Breast epithelium (tissue), 4 donors: ENCODE measurements at regions not wholly inside any gene's neighbourhood (a gene's known extent, or its start where the extent isn't known, plus 50 kb on each side); places are given as distances from the start of the nearest gene placed in this dataset.

Experiments
- DNase-seq, 2 donors: peaks; one replicate each; pipeline ENCODE4 v3.0.0-alpha.2; 2019; ENCODE audit warnings: low spot score in 2 of 2
- H3K27ac ChIP-seq, 2 donors: fragments of 200-600 bp; sonication (generic) in 1 of 2; one replicate each; pipeline ENCODE4 v1.5.1; 2016 to 2019; ENCODE audit warnings: mild to moderate bottlenecking in 1 of 2
- H3K27me3 ChIP-seq, 2 donors: fragments of 200-600 bp; sonication (generic) in 1 of 2; one replicate each; pipeline versions ENCODE4 v1.5.1 to v1.6.0; 2017 to 2019; ENCODE audit warnings: control low read depth in 1 of 2, mild to moderate bottlenecking in 1 of 2
- H3K36me3 ChIP-seq: fragments of 200-600 bp; one replicate; pipeline ENCODE4 v1.5.1; 2019
- H3K4me1 ChIP-seq, 2 donors: fragments of 200-600 bp; sonication (generic); one replicate each; pipeline ENCODE4 v1.5.1; 2016 to 2019; ENCODE audit warnings: control low read depth in 1 of 2
- H3K4me3 ChIP-seq, 3 donors: fragments of 200-600 bp; sonication (generic); 1 replicate in 2 of 3; 2 replicates in 1 of 3; pipeline ENCODE4 v1.5.1; 2016 to 2019; ENCODE audit warnings: mild to moderate bottlenecking in 3 of 3, moderate library complexity in 2 of 3
- H3K9me3 ChIP-seq, 2 donors: fragments of 200-600 bp; sonication (generic) in 1 of 2; one replicate each; pipeline ENCODE4 v1.5.1; 2016 to 2019; ENCODE audit warnings: control low read depth in 1 of 2
- POLR2A ChIP-seq: fragments of 450-650 bp; IDR thresholded peaks from one replicate; pipeline ENCODE4 v1.6.1; 2016; ENCODE audit warnings: antibody characterized with exemption, mild to moderate bottlenecking, moderate library complexity
- POLR2AphosphoS5 ChIP-seq, 3 donors: sonication (generic); formaldehyde crosslinking; IDR thresholded peaks; one replicate each; pipeline ENCODE4 v1.6.1; 2017; ENCODE audit warnings: antibody characterized with exemption in 3 of 3
- intact Hi-C: fragments of 100-400 bp; cut with DNase I; formaldehyde crosslinking; loops from one replicate; pipeline ENCODE4 v1.15.1; 2023; ENCODE audit warnings: low total_unique reads
- TF ChIP-seq, protein P1 (sequence below), 3 donors: fragments of 450-650 bp; IDR thresholded peaks; one replicate each; pipeline ENCODE4 v1.5.1; 2016 to 2017; ENCODE audit warnings: antibody characterized with exemption in 3 of 3, mild to moderate bottlenecking in 3 of 3, moderate library complexity in 3 of 3

DNA sequence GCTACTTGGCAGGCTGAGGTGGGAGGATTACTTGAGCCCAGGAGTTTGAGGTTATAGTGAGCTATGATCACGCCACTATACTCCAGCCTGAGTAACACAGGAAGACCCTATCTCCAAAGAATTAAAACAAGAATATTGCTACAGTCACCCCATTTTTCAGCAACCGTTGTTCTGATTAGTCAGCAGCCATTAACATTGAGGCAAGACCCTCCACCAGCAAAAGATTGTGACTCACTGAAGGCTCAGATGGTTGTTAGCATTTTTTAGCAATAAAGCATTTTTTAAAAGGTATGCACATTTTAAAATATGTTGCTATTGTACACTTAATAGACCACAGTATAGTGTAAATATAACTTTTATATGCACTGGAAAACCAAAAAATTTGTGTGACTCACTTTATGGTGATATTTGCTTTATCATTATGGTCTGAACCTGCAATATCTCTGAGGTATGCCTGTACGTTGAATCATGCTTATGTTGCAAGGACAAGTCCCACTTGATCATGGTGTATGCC is 492.6 kb downstream of the SQOR start:
- no peak for DNase-seq
- no peaks in the 10 kb centered on the region for H3K4me1 ChIP-seq
- H3K4me3 ChIP-seq = no peak overlapping the region
- TF ChIP-seq, protein P1, sequence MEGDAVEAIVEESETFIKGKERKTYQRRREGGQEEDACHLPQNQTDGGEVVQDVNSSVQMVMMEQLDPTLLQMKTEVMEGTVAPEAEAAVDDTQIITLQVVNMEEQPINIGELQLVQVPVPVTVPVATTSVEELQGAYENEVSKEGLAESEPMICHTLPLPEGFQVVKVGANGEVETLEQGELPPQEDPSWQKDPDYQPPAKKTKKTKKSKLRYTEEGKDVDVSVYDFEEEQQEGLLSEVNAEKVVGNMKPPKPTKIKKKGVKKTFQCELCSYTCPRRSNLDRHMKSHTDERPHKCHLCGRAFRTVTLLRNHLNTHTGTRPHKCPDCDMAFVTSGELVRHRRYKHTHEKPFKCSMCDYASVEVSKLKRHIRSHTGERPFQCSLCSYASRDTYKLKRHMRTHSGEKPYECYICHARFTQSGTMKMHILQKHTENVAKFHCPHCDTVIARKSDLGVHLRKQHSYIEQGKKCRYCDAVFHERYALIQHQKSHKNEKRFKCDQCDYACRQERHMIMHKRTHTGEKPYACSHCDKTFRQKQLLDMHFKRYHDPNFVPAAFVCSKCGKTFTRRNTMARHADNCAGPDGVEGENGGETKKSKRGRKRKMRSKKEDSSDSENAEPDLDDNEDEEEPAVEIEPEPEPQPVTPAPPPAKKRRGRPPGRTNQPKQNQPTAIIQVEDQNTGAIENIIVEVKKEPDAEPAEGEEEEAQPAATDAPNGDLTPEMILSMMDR (IDR thresholded peaks at IDR 0.05) = no peak
- TF ChIP-seq POLR2A (no peak), POLR2AphosphoS5 (IDR thresholded peaks at IDR 0.05) (no peak)
- intact Hi-C loops = no loop called here
- peaks cover 0 to 12% of the 10 kb centered on the region in 2 donors for H3K9me3 ChIP-seq
- no peaks in the 10 kb centered on the region for H3K27me3 ChIP-seq
- H3K27ac ChIP-seq = no peak overlapping the region
- H3K36me3 ChIP-seq = no peaks in the 10 kb centered on the region

DNA sequence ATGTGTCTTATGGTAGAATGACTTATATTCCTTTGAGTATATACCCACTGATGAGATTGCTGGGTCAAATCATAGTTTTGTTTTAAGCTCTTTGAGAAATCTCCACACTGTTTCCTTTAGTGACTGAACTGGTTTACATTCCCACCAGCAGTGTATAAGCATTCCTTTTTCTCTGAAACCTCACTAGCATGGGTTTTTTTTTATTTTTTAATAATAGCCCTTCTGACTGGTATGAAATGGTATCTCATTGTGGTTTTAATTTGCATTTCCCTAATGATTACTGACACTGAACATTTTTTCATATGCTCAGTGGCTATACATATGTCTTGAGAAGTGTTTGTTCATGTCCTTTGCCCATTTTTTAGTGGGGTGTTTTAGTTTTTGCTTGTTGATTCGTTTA is 494.3 kb downstream of the SQOR start:
- H3K27me3 ChIP-seq = no peaks in the 10 kb centered on the region
- intact Hi-C loops = no loop called here
- no peak overlapping the region for H3K4me3 ChIP-seq
- no peaks in the 10 kb centered on the region for H3K9me3 ChIP-seq
- TF ChIP-seq, protein P1 (IDR thresholded peaks at IDR 0.05) = no peak
- TF ChIP-seq POLR2AphosphoS5 (IDR thresholded peaks at IDR 0.05) (no peak), POLR2A (no peak)
- no peaks in the 10 kb centered on the region for H3K36me3 ChIP-seq
- no peak for DNase-seq
- H3K27ac ChIP-seq = no peak overlapping the region
- no peaks in the 10 kb centered on the region for H3K4me1 ChIP-seq

DNA sequence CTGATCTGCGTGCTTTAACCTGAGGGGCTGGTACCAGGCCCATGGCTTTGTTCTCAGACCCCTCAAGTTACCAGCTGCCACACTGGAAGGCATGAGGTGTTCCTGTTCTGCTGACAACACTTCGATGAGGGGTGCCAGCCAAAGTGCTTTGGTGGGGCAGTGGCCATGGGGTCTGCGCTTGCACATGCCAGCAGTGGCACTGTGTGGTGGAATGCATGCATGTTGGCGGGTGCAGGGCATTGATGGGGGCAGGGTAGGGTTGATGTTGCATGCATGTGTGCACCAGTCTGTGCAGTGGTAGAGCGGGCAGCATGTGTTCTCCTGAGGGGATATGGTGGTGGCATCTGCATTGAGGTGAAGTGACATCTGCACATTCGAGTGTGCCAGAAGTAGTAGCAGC is 497.0 kb downstream of the SQOR start:
- DNase-seq = no peak
- H3K4me3 ChIP-seq = no peak overlapping the region
- H3K27ac ChIP-seq = no peak overlapping the region
- H3K4me1 ChIP-seq = no peaks in the 10 kb centered on the region
- H3K36me3 ChIP-seq = no peaks in the 10 kb centered on the region
- H3K9me3 ChIP-seq = no peaks in the 10 kb centered on the region
- TF ChIP-seq, protein P1 (IDR thresholded peaks at IDR 0.05) = no peak
- TF ChIP-seq POLR2A (no peak), POLR2AphosphoS5 (IDR thresholded peaks at IDR 0.05) (no peak)
- no peaks in the 10 kb centered on the region for H3K27me3 ChIP-seq
- intact Hi-C loops = loop anchor here (10.0 kb wide), 1 partner anchor 597 kb away; no protein-coding TSS in a partner anchor

DNA sequence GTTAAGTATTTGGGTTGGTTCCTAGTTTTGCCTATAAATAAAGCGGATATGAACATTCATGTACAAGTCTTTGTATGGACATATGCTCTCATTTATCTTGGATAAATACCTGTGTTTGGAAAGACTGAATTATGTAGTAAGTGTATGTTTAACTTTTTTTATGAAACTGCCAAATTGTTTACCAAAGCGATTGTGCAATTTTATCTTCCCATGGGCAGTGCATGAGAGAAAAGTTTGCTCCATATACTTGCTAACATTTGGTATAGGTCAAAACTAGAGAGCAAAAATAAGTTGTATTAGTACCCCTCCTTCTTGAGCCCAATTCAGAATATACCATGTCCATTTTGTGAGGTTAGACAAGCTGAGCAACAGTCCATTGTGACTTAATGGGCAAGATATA is 502.6 kb downstream of the SQOR start:
- H3K27ac ChIP-seq = no peak overlapping the region
- intact Hi-C loops = loop anchor here (10.0 kb wide), 1 partner anchor 603 kb away; no protein-coding TSS in a partner anchor
- H3K9me3 ChIP-seq = no peaks in the 10 kb centered on the region
- no peak overlapping the region for H3K4me3 ChIP-seq
- H3K4me1 ChIP-seq = no peaks in the 10 kb centered on the region
- no peaks in the 10 kb centered on the region for H3K27me3 ChIP-seq
- no peaks in the 10 kb centered on the region for H3K36me3 ChIP-seq
- no peak for DNase-seq
- no peak for TF ChIP-seq POLR2AphosphoS5 (IDR thresholded peaks at IDR 0.05)
- TF ChIP-seq, protein P1 (IDR thresholded peaks at IDR 0.05) = no peak
- no peak for TF ChIP-seq POLR2A

DNA sequence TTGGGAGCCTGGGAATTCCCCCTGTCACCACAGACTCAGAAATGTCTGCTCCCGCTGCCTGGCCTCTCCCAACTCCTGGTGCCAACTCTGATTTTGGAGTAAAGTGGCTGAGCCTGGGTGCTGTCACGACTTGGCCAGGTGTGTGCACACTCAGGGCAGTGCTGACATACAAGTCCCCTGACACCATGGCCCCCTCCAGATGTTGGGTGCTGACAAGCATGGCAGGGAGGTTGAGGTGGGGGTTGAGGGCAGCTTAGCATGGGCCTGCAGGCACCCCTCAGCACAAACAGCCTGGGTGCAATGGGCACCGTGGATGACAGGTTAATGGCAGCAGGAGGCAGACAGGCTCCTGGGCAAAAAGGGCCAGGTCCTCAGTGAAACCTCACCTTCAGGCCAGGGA is 511.2 kb downstream of the SQOR start:
- H3K36me3 ChIP-seq = no peaks in the 10 kb centered on the region
- no peak overlapping the region for H3K27ac ChIP-seq
- no peak for DNase-seq
- H3K27me3 ChIP-seq = no peaks in the 10 kb centered on the region
- no peaks in the 10 kb centered on the region for H3K4me1 ChIP-seq
- peaks cover 8 to 27% of the 10 kb centered on the region in 2 donors for H3K9me3 ChIP-seq
- TF ChIP-seq, protein P1 (IDR thresholded peaks at IDR 0.05) = no peak
- TF ChIP-seq POLR2A (no peak), POLR2AphosphoS5 (IDR thresholded peaks at IDR 0.05) (no peak)
- no peak overlapping the region for H3K4me3 ChIP-seq
- intact Hi-C loops = no loop called here
